Lower leg skin (tissue), 4 donors: ENCODE measurements at regions not wholly inside any gene's neighbourhood (a gene's known extent, or its start where the extent isn't known, plus 50 kb on each side); places are given as distances from the start of the nearest gene placed in this dataset.

ENCODE experiments used
- DNase-seq, 2 donors: peaks; one replicate each; pipeline ENCODE4 v3.0.0-alpha.2; 2019; ENCODE audit warnings: low spot score in 2 of 2
- H3K4me3 ChIP-seq: fragments of 200-600 bp; sonication (generic); 2 replicates; pipeline ENCODE4 v1.5.1; 2017; ENCODE audit warnings: mild to moderate bottlenecking, low read depth; ENCODE audit not compliant: poor library complexity, severe bottlenecking
- POLR2A ChIP-seq, 2 donors: fragments of 450-650 bp; IDR thresholded peaks; one replicate each; pipeline ENCODE4 v1.6.1; 2016 to 2017; ENCODE audit warnings: antibody characterized with exemption in 2 of 2, mild to moderate bottlenecking in 1 of 2, moderate library complexity in 1 of 2
- WGBS, 2 donors: methylation state at CpG; one replicate each; pipeline ENCODE4 v1.1.5; 2018; 5-methylcytosine and 5-hydroxymethylcytosine counted together
- intact Hi-C: fragments of 100-400 bp; cut with DNase I; formaldehyde crosslinking; loops from one replicate; pipeline ENCODE4 v1.15.0; 2023; ENCODE audit warnings: low total_unique reads
- TF ChIP-seq, protein P1 (sequence below), 3 donors: fragments of 450-650 bp; IDR thresholded peaks; one replicate each; pipeline ENCODE4 v1.5.1; 2016; ENCODE audit warnings: antibody characterized with exemption in 3 of 3, mild to moderate bottlenecking in 3 of 3, moderate library complexity in 2 of 3

DNA sequence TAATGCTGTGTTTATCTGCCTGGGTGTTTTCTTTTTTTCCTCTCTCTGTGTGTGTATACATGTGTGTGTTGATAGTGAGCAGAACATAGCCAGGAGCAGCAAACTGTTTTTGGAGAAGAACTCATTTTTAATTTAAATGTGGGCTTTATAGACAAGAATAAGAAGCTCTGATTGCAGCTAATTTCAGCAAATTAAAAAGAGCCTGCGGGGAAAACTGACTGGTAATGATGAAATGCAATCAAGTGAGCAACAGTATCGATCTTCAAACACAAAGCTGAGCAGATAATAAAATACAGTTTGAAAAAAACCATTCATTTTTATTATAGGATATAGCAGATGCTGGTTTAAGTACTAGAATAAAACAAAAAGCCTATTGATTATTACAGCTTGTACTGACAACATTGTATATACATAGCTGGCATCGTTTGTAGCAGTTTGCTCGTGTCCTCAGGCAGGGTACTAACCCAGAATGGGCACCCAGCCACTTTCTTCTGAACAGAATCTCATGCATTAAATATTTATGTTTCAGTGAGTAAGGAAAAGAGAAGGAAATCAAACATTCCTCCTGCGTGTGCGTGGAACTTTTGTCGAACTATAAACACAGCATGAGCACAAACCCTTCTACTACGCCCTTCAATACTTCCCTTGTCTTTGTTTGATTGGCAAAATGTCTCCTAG lies 73.5 kb upstream of the ZFP42 start:
- TF ChIP-seq POLR2A (IDR thresholded peaks at IDR 0.05): no peak
- TF ChIP-seq, protein P1, sequence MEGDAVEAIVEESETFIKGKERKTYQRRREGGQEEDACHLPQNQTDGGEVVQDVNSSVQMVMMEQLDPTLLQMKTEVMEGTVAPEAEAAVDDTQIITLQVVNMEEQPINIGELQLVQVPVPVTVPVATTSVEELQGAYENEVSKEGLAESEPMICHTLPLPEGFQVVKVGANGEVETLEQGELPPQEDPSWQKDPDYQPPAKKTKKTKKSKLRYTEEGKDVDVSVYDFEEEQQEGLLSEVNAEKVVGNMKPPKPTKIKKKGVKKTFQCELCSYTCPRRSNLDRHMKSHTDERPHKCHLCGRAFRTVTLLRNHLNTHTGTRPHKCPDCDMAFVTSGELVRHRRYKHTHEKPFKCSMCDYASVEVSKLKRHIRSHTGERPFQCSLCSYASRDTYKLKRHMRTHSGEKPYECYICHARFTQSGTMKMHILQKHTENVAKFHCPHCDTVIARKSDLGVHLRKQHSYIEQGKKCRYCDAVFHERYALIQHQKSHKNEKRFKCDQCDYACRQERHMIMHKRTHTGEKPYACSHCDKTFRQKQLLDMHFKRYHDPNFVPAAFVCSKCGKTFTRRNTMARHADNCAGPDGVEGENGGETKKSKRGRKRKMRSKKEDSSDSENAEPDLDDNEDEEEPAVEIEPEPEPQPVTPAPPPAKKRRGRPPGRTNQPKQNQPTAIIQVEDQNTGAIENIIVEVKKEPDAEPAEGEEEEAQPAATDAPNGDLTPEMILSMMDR (IDR thresholded peaks at IDR 0.05): no peak
- H3K4me3 ChIP-seq: no peak overlapping the region
- DNase-seq: no peak
- intact Hi-C loops: no loop called here
- WGBS, 2 donors: 40 to 49% methylated on average over 8 of the region's 8 CpGs

DNA sequence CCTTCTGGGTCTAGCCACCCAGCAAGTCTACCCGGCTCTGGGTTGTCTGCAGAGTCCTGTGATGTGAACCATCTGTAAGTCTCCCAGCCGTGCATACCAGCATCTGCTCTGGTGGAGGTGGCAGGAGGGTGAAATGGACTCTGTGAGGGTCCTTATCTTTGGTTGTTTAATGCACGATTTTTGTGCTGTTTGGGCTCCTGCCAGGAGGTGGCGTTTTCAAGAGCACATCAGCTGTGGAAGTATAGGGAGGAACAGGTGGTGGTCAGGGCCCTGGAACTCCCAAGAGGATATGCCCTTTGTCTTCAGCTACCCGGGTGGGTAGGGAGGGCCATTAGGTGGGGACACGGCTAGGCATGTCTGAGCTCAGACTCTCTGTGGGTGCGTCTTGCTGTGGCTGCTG lies 66.5 kb upstream of the ZFP42 start:
- 80 to 87% methylated on average over 7 of the region's 7 CpGs for WGBS, 2 donors
- no peak overlapping the region for H3K4me3 ChIP-seq
- intact Hi-C loops: no loop called here
- TF ChIP-seq POLR2A (IDR thresholded peaks at IDR 0.05): no peak
- TF ChIP-seq, protein P1 (IDR thresholded peaks at IDR 0.05): no peak
- no peak for DNase-seq

DNA sequence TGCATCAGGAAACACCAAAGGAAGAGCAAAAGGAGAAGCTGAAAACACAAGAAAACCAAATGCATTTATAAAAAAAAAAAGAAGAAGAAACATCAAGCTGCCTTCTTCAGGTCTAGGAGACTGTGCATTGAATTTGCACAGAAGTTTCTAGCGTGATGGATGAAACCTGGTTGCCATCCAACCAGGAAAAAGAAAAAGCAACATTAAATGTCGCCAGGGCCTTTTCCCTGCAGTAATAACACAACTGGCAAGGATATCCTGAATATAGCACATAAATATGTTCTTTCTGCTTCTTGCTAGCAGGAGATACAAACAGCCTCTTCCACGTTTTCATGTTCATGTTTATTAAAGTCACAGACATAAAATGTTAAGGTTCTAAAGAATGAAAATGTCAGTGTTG lies 60.8 kb upstream of the ZFP42 start:
- WGBS, 2 donors: 44 to 51% methylated on average over 3 of the region's 3 CpGs
- no peak for DNase-seq
- TF ChIP-seq, protein P1 (IDR thresholded peaks at IDR 0.05): no peak
- no peak for TF ChIP-seq POLR2A (IDR thresholded peaks at IDR 0.05)
- H3K4me3 ChIP-seq: no peak overlapping the region
- intact Hi-C loops: no loop called here

DNA sequence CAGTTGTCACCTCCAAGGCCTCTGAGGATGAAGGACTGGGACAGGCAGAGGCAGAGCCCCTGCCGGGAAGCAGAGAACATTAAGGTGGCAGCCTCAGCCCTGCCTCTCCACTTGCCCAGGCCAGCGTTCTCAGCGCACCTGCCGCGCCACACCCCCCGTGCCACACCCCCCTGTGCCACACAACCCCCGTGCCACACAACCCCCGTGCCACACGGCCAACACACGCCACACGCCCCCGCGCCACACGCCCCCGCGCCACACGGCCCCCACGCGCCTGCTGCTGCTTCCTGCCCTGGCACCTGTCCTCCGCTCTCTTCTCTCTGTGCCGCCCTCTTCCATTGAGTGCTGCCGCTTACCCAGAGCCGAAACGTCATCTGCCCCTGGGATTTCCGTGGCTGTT lies 58.0 kb upstream of the ZFP42 start:
- WGBS, 2 donors: 91 to 94% methylated on average over 24 to 25 of the region's 25 CpGs
- TF ChIP-seq, protein P1 (IDR thresholded peaks at IDR 0.05): no peak
- intact Hi-C loops: no loop called here
- no peak overlapping the region for H3K4me3 ChIP-seq
- no peak for DNase-seq

DNA sequence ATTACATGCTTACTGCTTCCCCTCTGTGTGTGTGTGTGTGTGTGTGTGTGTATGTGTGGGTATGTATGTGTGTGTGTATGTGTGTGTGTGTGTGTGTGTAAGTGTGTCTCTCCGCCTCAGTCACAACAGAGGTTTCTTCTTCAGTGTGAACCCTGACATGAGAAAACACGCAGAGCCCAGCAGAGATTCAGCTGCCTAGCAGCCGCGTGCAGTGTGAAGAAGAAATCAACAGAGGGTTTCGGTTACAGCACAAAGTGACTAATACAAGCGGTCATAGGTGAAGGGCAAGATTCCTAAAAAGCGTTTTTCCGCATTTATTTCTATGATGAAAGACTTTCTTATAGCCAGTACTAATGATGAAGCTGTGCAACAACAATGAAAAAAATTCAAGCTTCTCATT lies 55.3 kb upstream of the ZFP42 start:
- 75 to 78% methylated on average over 8 of the region's 8 CpGs for WGBS, 2 donors
- no peak for DNase-seq
- intact Hi-C loops: no loop called here

More for the DNA sequence above, 55.3 kb upstream of the ZFP42 start:
- TF ChIP-seq, protein P1 (IDR thresholded peaks at IDR 0.05): no peak
- no peak for TF ChIP-seq POLR2A (IDR thresholded peaks at IDR 0.05)
- no peak overlapping the region for H3K4me3 ChIP-seq
